ENCODE measurements at regions not wholly inside any gene's neighbourhood (a gene's known extent, or its start where the extent isn't known, plus 50 kb on each side); places are given as distances from the start of the nearest gene placed in this dataset.
A peak's percentile ranks its signal among the peaks of the same experiment; 100 is the strongest.
"Not testable (repeated sequence)": the region's sequence is repeated elsewhere in the genome, so short reads cannot be mapped to it uniquely, and the experiment has no call there.

GRCh38 chr12:46983959-46984841, 95.2 kb upstream of the PCED1B start:
- DNase-seq (ENCODE audit: low spot score): peak; percentile 54

- no peak for DNase-seq (ENCODE audit: low spot score)
Measured at GRCh38 chr12:46985816-46986215, 93.6 kb upstream of the PCED1B start.

- DNase-seq (ENCODE audit: low spot score): not testable (repeated sequence)
Measured at GRCh38 chr12:46988122-46988521, 91.3 kb upstream of the PCED1B start.

- DNase-seq (ENCODE audit: low spot score): no peak
Measured at GRCh38 chr12:46990211-46990610, 89.2 kb upstream of the PCED1B start.

- DNase-seq (ENCODE audit: low spot score): not testable (repeated sequence)
Measured at GRCh38 chr12:46992051-46992450, 87.4 kb upstream of the PCED1B start.

GRCh38 chr12:46998811-46999368, 80.5 kb upstream of the PCED1B start:
- no peak for DNase-seq (ENCODE audit: low spot score)

GRCh38 chr12:47004634-47005033, 74.8 kb upstream of the PCED1B start:
- no peak for DNase-seq (ENCODE audit: low spot score)

- DNase-seq (ENCODE audit: low spot score): no peak
Measured at GRCh38 chr12:47007048-47007447, 72.4 kb upstream of the PCED1B start.

GRCh38 chr12:47012552-47012951, 66.9 kb upstream of the PCED1B start:
- DNase-seq (ENCODE audit: low spot score): no peak

- DNase-seq (ENCODE audit: low spot score): no peak
Measured at GRCh38 chr12:47014474-47014873, 64.9 kb upstream of the PCED1B start.

- DNase-seq (ENCODE audit: low spot score): no peak
Measured at GRCh38 chr12:47015381-47015780, 64.0 kb upstream of the PCED1B start.

GRCh38 chr12:47017041-47017713, 62.2 kb upstream of the PCED1B start:
- DNase-seq (ENCODE audit: low spot score): no peak

- DNase-seq (ENCODE audit: low spot score): no peak
Measured at GRCh38 chr12:47017901-47018475, 61.4 kb upstream of the PCED1B start.

- no peak for DNase-seq (ENCODE audit: low spot score)
Measured at GRCh38 chr12:47020211-47020821, 59.1 kb upstream of the PCED1B start.

GRCh38 chr12:47021298-47021697, 58.1 kb upstream of the PCED1B start:
- peak; percentile 74 for DNase-seq (ENCODE audit: low spot score)

- DNase-seq (ENCODE audit: low spot score): no peak
Measured at GRCh38 chr12:47022296-47022695, 57.1 kb upstream of the PCED1B start.

GRCh38 chr12:47023311-47023710, 56.1 kb upstream of the PCED1B start:
- DNase-seq (ENCODE audit: low spot score): no peak

GRCh38 chr12:47023953-47024352, 55.5 kb upstream of the PCED1B start:
- no peak for DNase-seq (ENCODE audit: low spot score)

GRCh38 chr12:47024463-47024862, 55.0 kb upstream of the PCED1B start:
- DNase-seq (ENCODE audit: low spot score): no peak

- no peak for DNase-seq (ENCODE audit: low spot score)
Measured at GRCh38 chr12:47025349-47025748, 54.1 kb upstream of the PCED1B start.

GRCh38 chr12:47025798-47026197, 53.6 kb upstream of the PCED1B start:
- no peak for DNase-seq (ENCODE audit: low spot score)

- DNase-seq (ENCODE audit: low spot score): no peak
Measured at GRCh38 chr12:47026291-47026690, 53.1 kb upstream of the PCED1B start.

All from Ammon's horn (tissue), 1 donor.